CD14-positive monocyte (primary cell): ENCODE measurements at regions not wholly inside any gene's neighbourhood (a gene's known extent, or its start where the extent isn't known, plus 50 kb on each side); places are given as distances from the start of the nearest gene placed in this dataset.

Experiments used
- DNase-seq, 3 donors: peaks; one replicate each; pipeline ENCODE4 v3.0.0-alpha.2; 2011 to 2022
- H2AFZ ChIP-seq: 2 replicates; pipeline ENCODE4 v1.6.0; 2012; ENCODE audit warnings: mild to moderate bottlenecking, low read depth, low read length, inconsistent platforms; ENCODE audit not compliant: insufficient read depth, poor library complexity, severe bottlenecking
- H3K27ac ChIP-seq, 2 donors: 1 replicate in 1 of 2; 2 replicates in 1 of 2; pipeline ENCODE4 v1.5.1; 2012 to 2013; ENCODE audit warnings: low read length in 2 of 2, control low read depth in 1 of 2, inconsistent platforms in 1 of 2, low read depth in 1 of 2, mild to moderate bottlenecking in 1 of 2
- H3K27me3 ChIP-seq, 2 donors: one replicate each; pipeline versions ENCODE4 v1.6.0 to v1.6.1; 2011 to 2013; ENCODE audit warnings: low read length in 2 of 2; ENCODE audit not compliant: control insufficient read depth in 2 of 2, insufficient read depth in 2 of 2
- H3K36me3 ChIP-seq, 2 donors: replicated peaks in 1 of 2; 1 replicate in 1 of 2; 2 replicates in 1 of 2; pipeline versions ENCODE4 v1.5.1 to v1.6.1; 2012 to 2013; ENCODE audit warnings: low read length in 2 of 2, control low read depth in 1 of 2, inconsistent platforms in 1 of 2, mild to moderate bottlenecking in 1 of 2; ENCODE audit not compliant: insufficient read depth in 2 of 2, control insufficient read depth in 1 of 2
- H3K4me1 ChIP-seq, 2 donors: 1 replicate in 1 of 2; 2 replicates in 1 of 2; pipeline versions ENCODE4 v1.5.1 to v1.6.1; 2012 to 2013; ENCODE audit warnings: low read length in 2 of 2, control low read depth in 1 of 2, inconsistent platforms in 1 of 2, mild to moderate bottlenecking in 1 of 2, moderate library complexity in 1 of 2; ENCODE audit not compliant: insufficient read depth in 2 of 2, control insufficient read depth in 1 of 2
- H3K4me2 ChIP-seq: replicated peaks from 2 replicates; pipeline ENCODE3; 2012; ENCODE audit warnings: low read length, moderate library complexity, mild to moderate bottlenecking; ENCODE audit not compliant: poor library complexity, severe bottlenecking; ENCODE audit errors: extremely low read depth
- H3K4me3 ChIP-seq, 3 experiments: fragments of 200-600 bp in 1 of 3; sonication (generic) in 1 of 3; replicated peaks in 1 of 3; 1 replicate in 2 of 3; 2 replicates in 1 of 3; pipeline ENCODE4 v1.5.1; 2011 to 2013; ENCODE audit warnings: low read length in 3 of 3, mild to moderate bottlenecking in 3 of 3, control low read depth in 2 of 3, low read depth in 2 of 3, inconsistent platforms in 1 of 3, moderate library complexity in 1 of 3
- H3K79me2 ChIP-seq: 2 replicates; pipeline ENCODE4 v1.6.0; 2012; ENCODE audit warnings: mild to moderate bottlenecking, control low read depth, inconsistent platforms, low read length, moderate library complexity; ENCODE audit not compliant: insufficient read depth
- H3K9ac ChIP-seq: 2 replicates; pipeline ENCODE4 v1.6.0; 2017; ENCODE audit warnings: low read length, mild to moderate bottlenecking; ENCODE audit not compliant: insufficient read depth, poor library complexity, severe bottlenecking
- H3K9me3 ChIP-seq, 2 donors: replicated peaks in 1 of 2; 1 replicate in 1 of 2; 2 replicates in 1 of 2; pipeline versions ENCODE4 v1.5.1 to v1.6.1; 2012 to 2013; ENCODE audit warnings: low read length in 2 of 2, control low read depth in 1 of 2; ENCODE audit not compliant: control insufficient read depth in 1 of 2, insufficient read depth in 1 of 2
- H4K20me1 ChIP-seq: 2 replicates; pipeline ENCODE4 v1.6.0; 2012; ENCODE audit warnings: mild to moderate bottlenecking, low read length, control low read depth, moderate library complexity; ENCODE audit not compliant: insufficient read depth
- H3K27ac Mint-ChIP-seq, 7 donors: one replicate each; pipeline ENCODE4 v1.8.0; 2020; ENCODE audit warnings: mild to moderate bottlenecking in 7 of 7, mixed read lengths in 7 of 7, moderate library complexity in 6 of 7, inconsistent platforms in 2 of 7
- H3K27me3 Mint-ChIP-seq, 3 donors: one replicate each; pipeline ENCODE4 v1.8.0; 2021 to 2022; ENCODE audit warnings: low read depth in 3 of 3, mild to moderate bottlenecking in 3 of 3, mixed read lengths in 3 of 3, moderate library complexity in 3 of 3, inconsistent platforms in 1 of 3
- H3K36me3 Mint-ChIP-seq, 2 donors: one replicate each; pipeline ENCODE4 v1.8.0; 2020; ENCODE audit warnings: mixed read lengths in 2 of 2, inconsistent platforms in 1 of 2, mild to moderate bottlenecking in 1 of 2
- H3K4me1 Mint-ChIP-seq: one replicate; pipeline ENCODE4 v1.8.0; 2020; ENCODE audit warnings: mild to moderate bottlenecking, mixed read lengths
- H3K4me3 Mint-ChIP-seq, 2 donors: one replicate each; pipeline ENCODE4 v1.8.0; 2020; ENCODE audit warnings: mild to moderate bottlenecking in 2 of 2, mixed read lengths in 2 of 2, moderate library complexity in 1 of 2
- H3K9me3 Mint-ChIP-seq, 7 donors: one replicate each; pipeline ENCODE4 v1.8.0; 2020 to 2022; ENCODE audit warnings: mixed read lengths in 7 of 7, mild to moderate bottlenecking in 6 of 7, moderate library complexity in 6 of 7, inconsistent platforms in 2 of 7
- WGBS: methylation state at CpG from one replicate; pipeline ENCODE4 v1.1.5; 2013; ENCODE audit warnings: missing lambda C conversion rate; ENCODE audit not compliant: insufficient coverage; 5-methylcytosine and 5-hydroxymethylcytosine counted together
- intact Hi-C, 2 donors: fragments of 100-400 bp; cut with micrococcal nuclease; formaldehyde crosslinking; loops; one replicate each; pipeline versions ENCODE4 v1.15.0 to v1.15.1; 2023
- TF ChIP-seq, protein P1 (sequence below): fragments of 200-600 bp; IDR thresholded peaks from one replicate; pipeline ENCODE4 v1.8.0; 2022; ENCODE audit warnings: antibody characterized with exemption, mild to moderate bottlenecking

DNA sequence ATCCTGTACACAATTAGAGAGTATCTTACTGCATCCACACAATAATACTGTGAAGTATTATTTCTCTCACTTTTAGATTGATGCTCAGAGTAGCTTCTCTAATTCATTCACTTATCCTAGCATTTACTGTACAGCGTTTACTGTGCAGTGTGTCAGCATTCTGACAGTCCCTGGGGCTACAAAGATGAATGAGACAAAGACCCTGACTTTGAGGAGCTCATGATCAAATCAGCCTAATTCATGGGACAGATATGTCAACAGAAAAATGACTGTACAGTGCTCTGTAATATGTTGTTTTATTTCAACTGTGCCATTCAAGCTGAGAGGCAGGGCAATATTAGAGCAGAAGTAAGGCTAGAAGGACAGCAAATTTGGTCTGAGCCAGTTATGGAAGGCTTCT, 152.5 kb downstream of the ZNF648 start:
- Histone ChIP-seq H3K9ac (no peak overlapping the region), H3K9me3 (no peaks in the 10 kb centered on the region), H3K4me3 (no peak overlapping the region), H3K27me3 (no peaks in the 10 kb centered on the region), H4K20me1 (no peaks in the 10 kb centered on the region), H3K4me1 (no peaks in the 10 kb centered on the region), H2AFZ (no peak overlapping the region), H3K79me2 (no peaks in the 10 kb centered on the region), H3K27ac (no peak overlapping the region), H3K4me2 (no peak overlapping the region), H3K36me3 (no peaks in the 10 kb centered on the region)
- H3K27me3 Mint-ChIP-seq: peaks cover 4 to 8% (median 5%) of the 10 kb centered on the region in 3 donors
- H3K36me3 Mint-ChIP-seq: no peaks in the 10 kb centered on the region
- H3K27ac Mint-ChIP-seq: no peak overlapping the region
- intact Hi-C loops: no loop called here
- H3K4me1 Mint-ChIP-seq: no peaks in the 10 kb centered on the region
- H3K9me3 Mint-ChIP-seq: peaks cover 0 to 17% (median 2%) of the 10 kb centered on the region in 7 donors
- H3K4me3 Mint-ChIP-seq: no peak overlapping the region
- WGBS: 86% methylated on average over 1 of the region's 1 CpG
- DNase-seq: no peak
- TF ChIP-seq, protein P1, sequence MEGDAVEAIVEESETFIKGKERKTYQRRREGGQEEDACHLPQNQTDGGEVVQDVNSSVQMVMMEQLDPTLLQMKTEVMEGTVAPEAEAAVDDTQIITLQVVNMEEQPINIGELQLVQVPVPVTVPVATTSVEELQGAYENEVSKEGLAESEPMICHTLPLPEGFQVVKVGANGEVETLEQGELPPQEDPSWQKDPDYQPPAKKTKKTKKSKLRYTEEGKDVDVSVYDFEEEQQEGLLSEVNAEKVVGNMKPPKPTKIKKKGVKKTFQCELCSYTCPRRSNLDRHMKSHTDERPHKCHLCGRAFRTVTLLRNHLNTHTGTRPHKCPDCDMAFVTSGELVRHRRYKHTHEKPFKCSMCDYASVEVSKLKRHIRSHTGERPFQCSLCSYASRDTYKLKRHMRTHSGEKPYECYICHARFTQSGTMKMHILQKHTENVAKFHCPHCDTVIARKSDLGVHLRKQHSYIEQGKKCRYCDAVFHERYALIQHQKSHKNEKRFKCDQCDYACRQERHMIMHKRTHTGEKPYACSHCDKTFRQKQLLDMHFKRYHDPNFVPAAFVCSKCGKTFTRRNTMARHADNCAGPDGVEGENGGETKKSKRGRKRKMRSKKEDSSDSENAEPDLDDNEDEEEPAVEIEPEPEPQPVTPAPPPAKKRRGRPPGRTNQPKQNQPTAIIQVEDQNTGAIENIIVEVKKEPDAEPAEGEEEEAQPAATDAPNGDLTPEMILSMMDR: no peak

DNA sequence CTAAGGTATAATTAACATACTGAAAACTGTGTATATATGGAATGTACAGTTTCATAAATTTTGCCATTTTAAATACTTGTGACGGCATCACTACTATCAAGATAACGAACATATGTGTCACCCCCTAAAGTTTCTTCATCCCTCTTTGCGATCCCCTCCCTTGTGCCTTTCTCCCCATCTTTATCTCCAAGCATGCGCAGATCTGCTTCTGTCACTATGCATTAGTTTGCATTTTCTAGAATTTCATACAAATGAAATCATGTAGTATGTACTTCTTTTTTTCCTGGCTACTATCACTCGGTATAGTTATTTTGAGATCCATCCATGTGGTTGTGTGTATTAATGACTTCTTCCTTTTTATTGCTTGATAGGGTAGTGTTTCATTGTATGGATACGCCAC, 154.9 kb downstream of the ZNF648 start:
- no peak for DNase-seq
- no peak overlapping the region for H3K4me2 ChIP-seq
- WGBS: 100% methylated on average over 4 of the region's 6 CpGs
- H3K79me2 ChIP-seq: no peaks in the 10 kb centered on the region
- H3K9me3 Mint-ChIP-seq: peaks cover 0 to 10% (median 2%) of the 10 kb centered on the region in 7 donors
- H2AFZ ChIP-seq: no peak overlapping the region
- H3K27me3 Mint-ChIP-seq: peaks cover 2 to 8% (median 5%) of the 10 kb centered on the region in 3 donors
- H3K27ac Mint-ChIP-seq: no peak overlapping the region
- TF ChIP-seq, protein P1: no peak
- H3K4me3 Mint-ChIP-seq: no peak overlapping the region
- no peak overlapping the region for H3K27ac ChIP-seq
- H4K20me1 ChIP-seq: no peaks in the 10 kb centered on the region
- H3K4me3 ChIP-seq: no peak overlapping the region
- no peaks in the 10 kb centered on the region for H3K4me1 Mint-ChIP-seq
- H3K27me3 ChIP-seq: no peaks in the 10 kb centered on the region
- no peaks in the 10 kb centered on the region for H3K4me1 ChIP-seq
- intact Hi-C loops: no loop called here
- no peaks in the 10 kb centered on the region for H3K36me3 Mint-ChIP-seq
- no peaks in the 10 kb centered on the region for H3K36me3 ChIP-seq
- H3K9me3 ChIP-seq: no peaks in the 10 kb centered on the region
- H3K9ac ChIP-seq: no peak overlapping the region
